ENCODE measurements at regions not wholly inside any gene's neighbourhood (a gene's known extent, or its start where the extent isn't known, plus 50 kb on each side); places are given as distances from the start of the nearest gene placed in this dataset.

DNA sequence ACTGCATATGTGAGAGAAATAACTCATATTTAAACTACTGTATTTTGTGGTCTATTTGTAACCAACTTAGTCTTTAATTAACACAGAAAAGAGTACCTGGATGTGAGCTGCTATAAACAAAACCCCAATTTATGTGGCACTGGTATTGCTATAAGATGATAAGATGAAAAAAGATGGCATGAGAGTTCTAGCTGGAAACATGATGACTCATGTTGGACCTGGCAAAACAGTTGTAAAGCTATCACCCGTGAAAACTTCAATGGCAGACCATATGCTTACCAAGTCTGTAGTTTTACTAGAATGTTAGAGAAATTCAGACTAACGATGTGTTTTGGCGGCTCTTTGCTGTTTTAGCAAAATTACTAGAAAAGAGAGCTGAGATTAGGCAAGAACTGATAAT is 69.6 kb upstream of the PCDH9 start:
- Histone ChIP-seq H3K9ac (no peak overlapping the region), H3F3A (ENCODE audit: low read depth) (no peaks in the 10 kb centered on the region), H3K4me2 (no peak overlapping the region), H3K9me3 (ENCODE audit: low read depth) (no peaks in the 10 kb centered on the region), H3K27me3 (no peaks in the 10 kb centered on the region), H4K20me1 (ENCODE audit: low read depth) (no peaks in the 10 kb centered on the region), H3K4me3 (no peak overlapping the region), H3K27ac (no peak overlapping the region), H3K79me2 (ENCODE audit: low read depth) (no peaks in the 10 kb centered on the region), H3K4me1 (no peaks in the 10 kb centered on the region), H3K36me3 (no peaks in the 10 kb centered on the region), H2AFZ (replicated peaks) (no peak overlapping the region)
- DNase-seq (ENCODE audit: low spot score) = no peak
- Mint-ChIP-seq H3K9me3 (no peaks in the 10 kb centered on the region), H3K4me3 (no peak overlapping the region), H3K4me1 (no peaks in the 10 kb centered on the region), H3K27me3 (ENCODE audit: insufficient read depth, low read depth) (no peaks in the 10 kb centered on the region), H3K36me3 (no peaks in the 10 kb centered on the region), H3K27ac (no peak overlapping the region)
- TF ChIP-seq EZH2phosphoT487 (IDR thresholded peaks at IDR 0.05) (no peak), EZH2 (IDR thresholded peaks at IDR 0.05) (no peak)
- TF ChIP-seq, protein P1, sequence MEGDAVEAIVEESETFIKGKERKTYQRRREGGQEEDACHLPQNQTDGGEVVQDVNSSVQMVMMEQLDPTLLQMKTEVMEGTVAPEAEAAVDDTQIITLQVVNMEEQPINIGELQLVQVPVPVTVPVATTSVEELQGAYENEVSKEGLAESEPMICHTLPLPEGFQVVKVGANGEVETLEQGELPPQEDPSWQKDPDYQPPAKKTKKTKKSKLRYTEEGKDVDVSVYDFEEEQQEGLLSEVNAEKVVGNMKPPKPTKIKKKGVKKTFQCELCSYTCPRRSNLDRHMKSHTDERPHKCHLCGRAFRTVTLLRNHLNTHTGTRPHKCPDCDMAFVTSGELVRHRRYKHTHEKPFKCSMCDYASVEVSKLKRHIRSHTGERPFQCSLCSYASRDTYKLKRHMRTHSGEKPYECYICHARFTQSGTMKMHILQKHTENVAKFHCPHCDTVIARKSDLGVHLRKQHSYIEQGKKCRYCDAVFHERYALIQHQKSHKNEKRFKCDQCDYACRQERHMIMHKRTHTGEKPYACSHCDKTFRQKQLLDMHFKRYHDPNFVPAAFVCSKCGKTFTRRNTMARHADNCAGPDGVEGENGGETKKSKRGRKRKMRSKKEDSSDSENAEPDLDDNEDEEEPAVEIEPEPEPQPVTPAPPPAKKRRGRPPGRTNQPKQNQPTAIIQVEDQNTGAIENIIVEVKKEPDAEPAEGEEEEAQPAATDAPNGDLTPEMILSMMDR (IDR thresholded peaks at IDR 0.05) = no peak

DNA sequence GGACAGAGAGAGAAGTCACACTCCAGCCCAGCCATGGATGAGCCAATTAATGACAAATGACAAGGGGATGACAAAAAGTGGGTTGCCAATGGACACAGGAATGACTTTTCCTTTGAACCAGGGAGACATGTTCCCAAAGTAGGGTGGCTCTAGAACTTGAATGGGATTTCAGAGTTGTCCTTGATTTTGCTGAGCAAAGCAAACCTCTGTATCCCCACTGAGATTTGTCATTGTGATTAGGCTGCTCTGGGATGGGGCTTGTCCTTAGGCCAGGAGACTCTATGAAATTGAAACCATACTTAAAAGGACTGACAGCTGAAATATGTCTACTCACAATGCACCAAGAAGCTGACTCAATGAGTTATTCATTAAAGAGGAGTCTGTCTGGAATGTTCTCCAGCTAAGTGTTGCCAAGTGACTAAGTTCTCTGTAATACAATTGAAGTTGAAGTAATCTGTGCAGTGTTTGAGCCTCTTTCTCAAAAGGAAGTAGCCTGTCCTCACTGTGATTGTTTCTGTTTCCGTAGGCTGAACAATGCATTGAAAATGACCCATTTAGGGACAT is 69.0 kb upstream of the PCDH9 start:
- H3K4me3 ChIP-seq = no peak overlapping the region
- H2AFZ ChIP-seq (replicated peaks) = no peak overlapping the region
- Mint-ChIP-seq H3K27me3 (ENCODE audit: insufficient read depth, low read depth) (no peaks in the 10 kb centered on the region), H3K4me3 (no peak overlapping the region), H3K36me3 (no peaks in the 10 kb centered on the region), H3K9me3 (no peaks in the 10 kb centered on the region), H3K4me1 (no peaks in the 10 kb centered on the region), H3K27ac (no peak overlapping the region)
- no peaks in the 10 kb centered on the region for H3K36me3 ChIP-seq
- H3F3A ChIP-seq (ENCODE audit: low read depth) = no peaks in the 10 kb centered on the region
- no peaks in the 10 kb centered on the region for H3K27me3 ChIP-seq
- H4K20me1 ChIP-seq (ENCODE audit: low read depth) = no peaks in the 10 kb centered on the region
- H3K4me1 ChIP-seq = no peaks in the 10 kb centered on the region
- no peak overlapping the region for H3K9ac ChIP-seq
- TF ChIP-seq, protein P1 (IDR thresholded peaks at IDR 0.05) = no peak
- no peak for TF ChIP-seq EZH2phosphoT487 (IDR thresholded peaks at IDR 0.05)
- no peak for TF ChIP-seq EZH2 (IDR thresholded peaks at IDR 0.05)
- no peaks in the 10 kb centered on the region for H3K9me3 ChIP-seq (ENCODE audit: low read depth)
- H3K27ac ChIP-seq = no peak overlapping the region
- no peak overlapping the region for H3K4me2 ChIP-seq
- DNase-seq (ENCODE audit: low spot score) = no peak
- H3K79me2 ChIP-seq (ENCODE audit: low read depth) = no peaks in the 10 kb centered on the region

DNA sequence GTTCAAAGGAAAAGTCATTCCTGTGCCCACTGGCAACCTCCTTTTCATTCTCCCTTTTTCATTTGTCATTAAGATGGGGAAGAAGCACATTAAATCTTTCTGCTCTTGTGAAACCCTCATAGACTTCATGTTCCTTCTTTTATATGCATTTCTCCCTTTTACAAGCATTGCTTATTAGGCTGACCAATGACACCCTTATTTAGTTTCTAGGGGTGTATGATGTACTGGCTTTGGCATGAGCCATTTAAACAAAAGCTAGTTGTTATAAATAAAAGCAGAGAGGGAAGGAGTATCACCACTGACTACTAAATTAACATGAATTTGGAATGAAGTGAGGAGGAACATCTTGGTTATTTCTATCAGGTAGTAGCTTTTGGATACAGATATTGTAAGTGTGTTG is 68.2 kb upstream of the PCDH9 start:
- Histone ChIP-seq H3K4me3 (no peak overlapping the region), H3K4me2 (no peak overlapping the region), H3K27ac (no peak overlapping the region), H3K9me3 (ENCODE audit: low read depth) (no peaks in the 10 kb centered on the region), H3K9ac (no peak overlapping the region), H3K36me3 (no peaks in the 10 kb centered on the region), H2AFZ (replicated peaks) (no peak overlapping the region), H3K79me2 (ENCODE audit: low read depth) (no peaks in the 10 kb centered on the region), H3F3A (ENCODE audit: low read depth) (no peaks in the 10 kb centered on the region), H4K20me1 (ENCODE audit: low read depth) (no peaks in the 10 kb centered on the region), H3K4me1 (no peaks in the 10 kb centered on the region), H3K27me3 (no peaks in the 10 kb centered on the region)
- no peaks in the 10 kb centered on the region for H3K9me3 Mint-ChIP-seq
- H3K36me3 Mint-ChIP-seq = no peaks in the 10 kb centered on the region
- no peaks in the 10 kb centered on the region for H3K27me3 Mint-ChIP-seq (ENCODE audit: insufficient read depth, low read depth)
- no peak overlapping the region for H3K4me3 Mint-ChIP-seq
- DNase-seq (ENCODE audit: low spot score) = no peak
- H3K27ac Mint-ChIP-seq = no peak overlapping the region
- no peaks in the 10 kb centered on the region for H3K4me1 Mint-ChIP-seq
- TF ChIP-seq, protein P1 (IDR thresholded peaks at IDR 0.05) = no peak
- no peak for TF ChIP-seq EZH2phosphoT487 (IDR thresholded peaks at IDR 0.05)
- no peak for TF ChIP-seq EZH2 (IDR thresholded peaks at IDR 0.05)

All from neural progenitor cell (in vitro differentiated cells).